ENCODE measurements at regions not wholly inside any gene's neighbourhood (a gene's known extent, or its start where the extent isn't known, plus 50 kb on each side); places are given as distances from the start of the nearest gene placed in this dataset.
"Not testable (repeated sequence)": the region's sequence is repeated elsewhere in the genome, so short reads cannot be mapped to it uniquely, and the experiment has no call there.

- peaks cover 26% of the 10 kb centered on the region for H3K27me3 Mint-ChIP-seq
These were observed 150.4 kb upstream of the ALDH3B2 start for GRCh38 chr11:67824861-67825260.

GRCh38 chr11:67820081-67820480, 145.7 kb upstream of the ALDH3B2 start:
- Mint-ChIP-seq H3K36me3 (ENCODE audit: insufficient read depth) (no peaks in the 10 kb centered on the region), H3K4me3 (ENCODE audit: low read depth) (no peak overlapping the region), H3K9me3 (ENCODE audit: low read depth) (no peaks in the 10 kb centered on the region), H3K27me3 (peaks cover 6% of the 10 kb centered on the region), H3K27ac (no peak overlapping the region), H3K4me1 (ENCODE audit: low read depth) (no peaks in the 10 kb centered on the region)
- no peak for TF ChIP-seq CTCF (IDR thresholded peaks at IDR 0.05; ENCODE audit: unreplicated experiment)
- DNase-seq (ENCODE audit: low spot score, unreplicated experiment): no peak

More at GRCh38 chr11:67824861-67825260, 150.4 kb upstream of the ALDH3B2 start:
- not testable (repeated sequence) for H3K36me3 Mint-ChIP-seq (ENCODE audit: insufficient read depth); H3K4me3 Mint-ChIP-seq (ENCODE audit: low read depth); H3K27ac Mint-ChIP-seq; H3K9me3 Mint-ChIP-seq (ENCODE audit: low read depth); H3K4me1 Mint-ChIP-seq (ENCODE audit: low read depth); DNase-seq (ENCODE audit: low spot score, unreplicated experiment)

GRCh38 chr11:67817558-67817957, 143.1 kb upstream of the ALDH3B2 start:
- H3K36me3 Mint-ChIP-seq (ENCODE audit: insufficient read depth); H3K4me3 Mint-ChIP-seq (ENCODE audit: low read depth); H3K9me3 Mint-ChIP-seq (ENCODE audit: low read depth); H3K4me1 Mint-ChIP-seq (ENCODE audit: low read depth); H3K27ac Mint-ChIP-seq; H3K27me3 Mint-ChIP-seq; DNase-seq (ENCODE audit: low spot score, unreplicated experiment): not testable (repeated sequence)

- not testable (repeated sequence) for H3K4me3 Mint-ChIP-seq (ENCODE audit: low read depth); H3K27ac Mint-ChIP-seq; H3K36me3 Mint-ChIP-seq (ENCODE audit: insufficient read depth); DNase-seq (ENCODE audit: low spot score, unreplicated experiment); H3K9me3 Mint-ChIP-seq (ENCODE audit: low read depth)
- peaks cover 25% of the 10 kb centered on the region for H3K27me3 Mint-ChIP-seq
- peaks cover 11% of the 10 kb centered on the region for H3K4me1 Mint-ChIP-seq (ENCODE audit: low read depth)
These were observed 134.9 kb upstream of the ALDH3B2 start for GRCh38 chr11:67809301-67809700.

- H3K9me3 Mint-ChIP-seq (ENCODE audit: low read depth); H3K27ac Mint-ChIP-seq; DNase-seq (ENCODE audit: low spot score, unreplicated experiment); H3K36me3 Mint-ChIP-seq (ENCODE audit: insufficient read depth); H3K4me3 Mint-ChIP-seq (ENCODE audit: low read depth): not testable (repeated sequence)
- Mint-ChIP-seq H3K4me1 (ENCODE audit: low read depth) (peaks cover 11% of the 10 kb centered on the region), H3K27me3 (peaks cover 25% of the 10 kb centered on the region)
These were observed 133.5 kb upstream of the ALDH3B2 start for GRCh38 chr11:67807896-67808295.

- Mint-ChIP-seq H3K27ac (peak overlapping the region; percentile 80), H3K4me3 (ENCODE audit: low read depth) (peak overlapping the region; percentile 86)
These were observed 132.4 kb upstream of the ALDH3B2 start for GRCh38 chr11:67806728-67807235.

GRCh38 chr11:67806183-67806582, 131.8 kb upstream of the ALDH3B2 start:
- DNase-seq (ENCODE audit: low spot score, unreplicated experiment); H3K36me3 Mint-ChIP-seq (ENCODE audit: insufficient read depth): not testable (repeated sequence)
- H3K27me3 Mint-ChIP-seq: peaks cover 10% of the 10 kb centered on the region

More at GRCh38 chr11:67806728-67807235, 132.4 kb upstream of the ALDH3B2 start:
- H3K27me3 Mint-ChIP-seq: peaks cover 15% of the 10 kb centered on the region
- not testable (repeated sequence) for H3K9me3 Mint-ChIP-seq (ENCODE audit: low read depth); H3K36me3 Mint-ChIP-seq (ENCODE audit: insufficient read depth); H3K4me1 Mint-ChIP-seq (ENCODE audit: low read depth); DNase-seq (ENCODE audit: low spot score, unreplicated experiment)

GRCh38 chr11:67805253-67806126, 131.1 kb upstream of the ALDH3B2 start:
- H3K27ac Mint-ChIP-seq: peak overlapping the region; percentile 98
- H3K4me3 Mint-ChIP-seq (ENCODE audit: low read depth): peak overlapping the region; percentile 86
- peak; percentile 100 for DNase-seq (ENCODE audit: low spot score, unreplicated experiment)
- H3K9me3 Mint-ChIP-seq (ENCODE audit: low read depth); H3K27me3 Mint-ChIP-seq; H3K4me1 Mint-ChIP-seq (ENCODE audit: low read depth); H3K36me3 Mint-ChIP-seq (ENCODE audit: insufficient read depth): not testable (repeated sequence)

More at GRCh38 chr11:67806183-67806582, 131.8 kb upstream of the ALDH3B2 start:
- Mint-ChIP-seq H3K4me3 (ENCODE audit: low read depth) (peak overlapping the region; percentile 86), H3K27ac (peak overlapping the region; percentile 80)
- not testable (repeated sequence) for H3K9me3 Mint-ChIP-seq (ENCODE audit: low read depth); H3K4me1 Mint-ChIP-seq (ENCODE audit: low read depth)

GRCh38 chr11:67804435-67805252, 130.2 kb upstream of the ALDH3B2 start:
- not testable (repeated sequence) for DNase-seq (ENCODE audit: low spot score, unreplicated experiment); H3K27me3 Mint-ChIP-seq; H3K9me3 Mint-ChIP-seq (ENCODE audit: low read depth); H3K4me1 Mint-ChIP-seq (ENCODE audit: low read depth); H3K36me3 Mint-ChIP-seq (ENCODE audit: insufficient read depth)
- peak overlapping the region; percentile 85 for H3K27ac Mint-ChIP-seq
- H3K4me3 Mint-ChIP-seq (ENCODE audit: low read depth): peak overlapping the region; percentile 86

GRCh38 chr11:67803519-67803918, 129.1 kb upstream of the ALDH3B2 start:
- H3K36me3 Mint-ChIP-seq (ENCODE audit: insufficient read depth); H3K9me3 Mint-ChIP-seq (ENCODE audit: low read depth); DNase-seq (ENCODE audit: low spot score, unreplicated experiment); H3K4me1 Mint-ChIP-seq (ENCODE audit: low read depth); H3K27me3 Mint-ChIP-seq: not testable (repeated sequence)
- peak overlapping the region; percentile 29 for H3K4me3 Mint-ChIP-seq (ENCODE audit: low read depth)
- H3K27ac Mint-ChIP-seq: peak overlapping the region; percentile 81

GRCh38 chr11:67803055-67803454, 128.6 kb upstream of the ALDH3B2 start:
- not testable (repeated sequence) for H3K9me3 Mint-ChIP-seq (ENCODE audit: low read depth); H3K27me3 Mint-ChIP-seq; H3K27ac Mint-ChIP-seq; H3K36me3 Mint-ChIP-seq (ENCODE audit: insufficient read depth); DNase-seq (ENCODE audit: low spot score, unreplicated experiment); H3K4me1 Mint-ChIP-seq (ENCODE audit: low read depth); H3K4me3 Mint-ChIP-seq (ENCODE audit: low read depth)

GRCh38 chr11:67802623-67803022, 128.2 kb upstream of the ALDH3B2 start:
- H3K4me3 Mint-ChIP-seq (ENCODE audit: low read depth): not testable (repeated sequence)

More at GRCh38 chr11:67802623-67803022, 128.2 kb upstream of the ALDH3B2 start:
- H3K36me3 Mint-ChIP-seq (ENCODE audit: insufficient read depth); H3K27ac Mint-ChIP-seq; H3K4me1 Mint-ChIP-seq (ENCODE audit: low read depth); DNase-seq (ENCODE audit: low spot score, unreplicated experiment); H3K27me3 Mint-ChIP-seq; H3K9me3 Mint-ChIP-seq (ENCODE audit: low read depth): not testable (repeated sequence)
